IPS-15b (cell line): ENCODE measurements at regions not wholly inside any gene's neighbourhood (a gene's known extent, or its start where the extent isn't known, plus 50 kb on each side); places are given as distances from the start of the nearest gene placed in this dataset.

Experiments
- H3K27me3 ChIP-seq: one replicate; pipeline ENCODE4 v1.6.1; 2013; ENCODE audit warnings: low read length; ENCODE audit not compliant: control insufficient read depth, insufficient read depth
- H3K36me3 ChIP-seq: one replicate; pipeline ENCODE4 v1.6.1; 2013; ENCODE audit warnings: low read length; ENCODE audit not compliant: control insufficient read depth, insufficient read depth
- H3K4me1 ChIP-seq: one replicate; pipeline ENCODE4 v1.6.1; 2013; ENCODE audit warnings: mild to moderate bottlenecking, low read length; ENCODE audit not compliant: control insufficient read depth, insufficient read depth
- H3K4me3 ChIP-seq: one replicate; pipeline ENCODE4 v1.5.1; 2013; ENCODE audit warnings: low read depth, low read length
- H3K9ac ChIP-seq: one replicate; pipeline ENCODE4 v1.6.1; 2013; ENCODE audit warnings: low read depth, mild to moderate bottlenecking, low read length
- H3K9me3 ChIP-seq: one replicate; pipeline ENCODE4 v1.6.1; 2013; ENCODE audit warnings: mild to moderate bottlenecking, low read length; ENCODE audit not compliant: control insufficient read depth, insufficient read depth

DNA sequence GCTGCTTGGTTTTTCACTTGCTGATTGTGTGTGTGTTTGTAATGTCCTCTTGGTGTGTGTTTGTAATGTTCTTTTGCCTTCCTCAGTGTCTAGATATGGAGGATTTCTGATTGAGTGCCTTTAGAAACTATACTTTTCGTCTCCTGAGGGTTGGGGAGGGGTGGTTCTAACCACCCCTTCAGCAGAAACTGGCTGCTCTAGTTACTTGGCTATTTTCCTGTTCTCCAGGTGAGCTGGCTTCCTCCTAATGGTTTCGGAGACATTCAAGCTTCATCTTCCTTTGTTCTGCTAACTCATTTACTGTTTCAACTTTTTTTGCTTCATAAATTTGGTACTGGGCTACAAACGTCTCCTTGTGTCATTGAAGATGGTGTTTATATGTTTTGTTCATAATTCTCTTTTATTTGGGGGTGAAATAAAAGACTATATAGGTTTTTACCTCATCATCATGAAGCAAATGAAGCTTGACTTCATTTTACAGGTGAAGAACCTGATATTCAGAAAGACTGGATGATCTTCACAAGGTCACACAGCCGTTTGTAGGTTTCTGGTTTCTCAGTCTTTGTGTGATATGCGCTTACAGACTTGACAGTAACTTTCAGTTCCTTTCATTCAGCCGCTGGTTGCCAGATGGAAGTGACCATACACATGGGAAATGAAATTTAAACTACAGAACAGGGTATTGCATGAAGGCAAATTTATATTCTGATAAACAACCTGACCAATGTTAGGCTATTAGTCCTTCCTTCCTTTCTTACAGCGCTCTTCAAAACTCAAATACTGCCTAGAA lies 238.5 kb downstream of the GALR1 start:
- H3K9me3 ChIP-seq: no peaks in the 10 kb centered on the region
- no peaks in the 10 kb centered on the region for H3K4me1 ChIP-seq
- H3K4me3 ChIP-seq: no peak overlapping the region
- H3K27me3 ChIP-seq: no peaks in the 10 kb centered on the region
- H3K9ac ChIP-seq: no peak overlapping the region
- H3K36me3 ChIP-seq: no peaks in the 10 kb centered on the region

DNA sequence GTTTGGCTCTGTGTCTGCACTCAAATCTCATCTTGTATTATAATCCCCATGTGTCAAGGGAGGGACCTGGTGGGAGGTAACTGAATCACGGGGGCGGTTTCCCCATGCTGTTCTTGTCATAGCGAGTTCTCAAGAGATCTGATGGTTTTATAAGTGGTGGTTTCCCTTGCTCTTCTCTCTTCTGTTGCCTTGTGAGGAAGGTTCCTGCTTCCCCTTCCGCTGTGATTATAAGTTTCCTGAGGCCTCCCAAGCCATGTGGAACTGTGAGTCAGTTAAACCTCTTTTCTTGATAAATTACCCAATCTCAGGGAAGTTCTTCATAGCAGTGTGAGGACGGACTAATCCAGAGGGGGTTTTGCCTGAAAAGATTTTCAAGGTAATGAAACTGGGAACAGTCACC lies 245.4 kb downstream of the GALR1 start:
- H3K9me3 ChIP-seq: no peaks in the 10 kb centered on the region
- no peaks in the 10 kb centered on the region for H3K27me3 ChIP-seq
- H3K9ac ChIP-seq: no peak overlapping the region
- no peak overlapping the region for H3K4me3 ChIP-seq
- peaks cover 7% of the 10 kb centered on the region for H3K36me3 ChIP-seq
- H3K4me1 ChIP-seq: no peaks in the 10 kb centered on the region

DNA sequence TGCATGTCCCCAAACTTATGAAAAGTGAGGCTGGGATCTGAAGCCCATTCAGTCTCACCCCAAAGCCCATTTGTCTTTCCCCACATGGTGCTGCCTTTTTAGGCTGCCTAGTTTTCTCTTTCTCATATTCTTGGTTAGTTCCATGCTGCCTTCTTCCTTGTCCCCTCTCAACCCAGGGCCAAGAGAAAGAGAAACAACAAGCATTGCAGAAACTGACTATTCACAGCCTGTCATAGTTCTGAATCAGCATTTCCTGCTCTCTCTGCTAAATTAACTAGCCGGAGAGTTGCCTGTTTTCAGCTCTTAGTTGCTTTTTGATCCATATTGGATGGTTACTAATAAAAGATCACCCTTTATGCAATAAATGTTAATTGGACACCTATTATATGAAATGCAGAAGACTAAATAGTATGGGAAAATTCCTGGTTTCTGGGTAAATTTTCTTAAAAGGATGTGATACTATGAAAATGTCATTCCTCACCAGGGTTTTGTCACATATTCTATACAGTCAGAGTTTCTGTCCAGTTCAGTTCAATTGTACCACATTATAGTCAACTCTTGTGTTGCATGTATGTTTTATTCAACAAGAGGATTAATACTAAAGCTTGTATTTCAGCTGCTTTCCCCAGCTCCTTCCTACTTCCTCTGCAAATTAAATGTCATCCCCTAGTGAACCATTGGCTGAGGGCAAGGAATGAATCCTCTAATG lies 246.5 kb downstream of the GALR1 start:
- Histone ChIP-seq H3K9me3 (no peaks in the 10 kb centered on the region), H3K36me3 (peaks cover 7% of the 10 kb centered on the region), H3K27me3 (no peaks in the 10 kb centered on the region), H3K9ac (no peak overlapping the region), H3K4me3 (no peak overlapping the region), H3K4me1 (no peaks in the 10 kb centered on the region)

- H3K36me3 ChIP-seq: peaks cover 7% of the 10 kb centered on the region
- no peak overlapping the region for H3K4me3 ChIP-seq
- H3K4me1 ChIP-seq: no peaks in the 10 kb centered on the region
Measured at GRCh38 chr18:77501266-77501665, 251.6 kb downstream of the GALR1 start.

GRCh38 chr18:77505499-77505898 lies 255.9 kb downstream of the GALR1 start:
- Histone ChIP-seq H3K27me3 (no peaks in the 10 kb centered on the region), H3K9ac (no peak overlapping the region)

More at GRCh38 chr18:77501266-77501665, 251.6 kb downstream of the GALR1 start:
- no peak overlapping the region for H3K9ac ChIP-seq
- no peaks in the 10 kb centered on the region for H3K9me3 ChIP-seq
- H3K27me3 ChIP-seq: no peaks in the 10 kb centered on the region

DNA sequence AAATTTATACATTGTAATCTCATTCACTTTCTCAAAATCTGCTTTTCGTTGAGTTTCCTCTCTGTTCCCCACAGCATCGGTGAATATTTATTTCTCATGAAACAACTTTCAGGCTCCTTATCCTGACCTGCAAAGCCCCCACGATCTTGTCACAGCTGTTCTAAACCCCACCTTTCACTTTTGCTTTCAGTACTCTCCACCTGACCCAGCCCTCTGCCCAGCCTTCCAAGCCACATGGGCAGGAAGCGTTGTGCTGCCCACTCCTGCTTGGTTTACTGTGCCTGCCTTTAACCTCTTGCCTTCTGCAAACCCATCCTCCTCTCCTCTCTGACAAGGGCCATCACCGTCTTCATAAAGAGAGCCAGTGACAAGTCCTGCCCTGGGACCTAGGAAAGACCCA lies 262.5 kb downstream of the GALR1 start:
- H3K36me3 ChIP-seq: no peaks in the 10 kb centered on the region
- no peaks in the 10 kb centered on the region for H3K9me3 ChIP-seq
- H3K4me1 ChIP-seq: no peaks in the 10 kb centered on the region
- no peak overlapping the region for H3K9ac ChIP-seq
- H3K27me3 ChIP-seq: no peaks in the 10 kb centered on the region
- H3K4me3 ChIP-seq: no peak overlapping the region

More at GRCh38 chr18:77505499-77505898, 255.9 kb downstream of the GALR1 start:
- no peaks in the 10 kb centered on the region for H3K36me3 ChIP-seq
- H3K9me3 ChIP-seq: no peaks in the 10 kb centered on the region
- no peaks in the 10 kb centered on the region for H3K4me1 ChIP-seq
- no peak overlapping the region for H3K4me3 ChIP-seq

DNA sequence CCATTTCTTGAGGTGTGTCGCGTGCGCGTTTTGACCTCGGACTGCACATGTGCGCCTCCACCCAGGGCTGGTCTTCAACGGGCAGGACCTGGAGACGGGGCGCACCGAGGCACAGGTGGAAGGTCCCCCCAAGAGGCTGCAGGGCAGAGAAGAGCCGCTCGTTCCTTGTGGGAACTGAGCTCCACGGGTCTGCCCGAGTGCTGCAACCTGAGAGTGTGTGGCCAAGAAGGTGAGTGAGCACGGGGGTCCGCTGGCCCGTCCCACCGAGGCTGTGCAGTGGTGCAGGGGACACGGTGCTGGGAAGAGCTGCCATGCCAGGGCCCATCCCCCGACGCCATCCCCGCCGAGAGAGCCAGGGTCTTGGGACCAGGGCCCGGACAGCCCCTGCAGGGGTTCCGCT lies 268.3 kb downstream of the GALR1 start:
- Histone ChIP-seq H3K36me3 (no peaks in the 10 kb centered on the region), H3K4me3 (no peak overlapping the region), H3K9ac (no peak overlapping the region), H3K4me1 (no peaks in the 10 kb centered on the region), H3K27me3 (no peaks in the 10 kb centered on the region), H3K9me3 (no peaks in the 10 kb centered on the region)

DNA sequence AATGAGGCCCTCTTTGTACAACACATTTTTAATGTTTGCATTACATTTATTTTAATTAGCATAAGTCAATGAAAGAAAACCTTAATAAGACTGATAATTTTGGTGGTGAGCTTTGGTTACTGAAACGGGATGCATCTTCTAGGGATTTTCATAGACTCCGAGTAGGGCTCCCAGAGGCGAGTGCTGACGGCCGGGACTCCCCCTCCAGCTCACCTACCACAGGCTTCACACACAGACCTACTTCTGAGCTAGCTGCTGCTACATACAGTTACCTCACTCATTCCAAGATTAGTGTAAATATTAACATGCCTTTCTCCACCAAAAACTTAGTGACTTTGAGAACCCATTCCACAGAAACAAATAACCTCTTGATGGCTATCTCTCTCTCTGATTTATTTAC lies 271.1 kb downstream of the GALR1 start:
- Histone ChIP-seq H3K9ac (no peak overlapping the region), H3K4me1 (no peaks in the 10 kb centered on the region), H3K36me3 (no peaks in the 10 kb centered on the region), H3K4me3 (no peak overlapping the region), H3K9me3 (no peaks in the 10 kb centered on the region), H3K27me3 (no peaks in the 10 kb centered on the region)

DNA sequence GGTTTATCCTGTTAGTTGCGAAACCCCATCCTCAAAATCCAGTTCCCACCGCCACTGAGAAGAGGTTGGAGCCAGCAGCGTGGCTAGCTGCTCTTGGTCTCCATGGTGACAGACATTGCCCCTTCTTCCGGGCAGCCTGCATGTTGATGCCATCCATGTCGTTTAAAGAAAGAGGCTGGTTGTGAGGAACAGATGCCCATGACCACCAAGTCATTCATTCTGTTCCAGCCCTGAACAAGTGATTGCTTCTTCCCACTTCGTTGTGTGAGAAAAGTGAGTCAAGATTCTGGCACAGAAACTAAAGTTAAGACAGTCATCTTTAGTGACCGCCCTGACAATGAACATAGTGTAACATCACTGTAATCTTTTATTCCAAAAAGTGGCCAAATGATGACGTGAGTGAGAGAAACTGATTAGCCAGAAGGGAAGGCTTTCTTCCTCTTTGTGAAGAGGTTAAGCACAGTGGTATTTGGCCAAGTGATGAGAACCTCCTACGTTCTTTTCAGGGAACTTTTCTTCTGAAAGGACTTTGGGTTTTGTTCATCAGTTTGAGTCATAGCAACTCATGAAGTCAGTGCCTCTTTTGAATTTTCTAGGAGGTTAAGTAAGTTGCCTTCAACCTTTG lies 272.5 kb downstream of the GALR1 start:
- Histone ChIP-seq H3K36me3 (no peaks in the 10 kb centered on the region), H3K27me3 (no peaks in the 10 kb centered on the region), H3K4me1 (no peaks in the 10 kb centered on the region), H3K9me3 (no peaks in the 10 kb centered on the region), H3K4me3 (no peak overlapping the region), H3K9ac (no peak overlapping the region)

- Histone ChIP-seq H3K9me3 (no peaks in the 10 kb centered on the region), H3K4me3 (no peak overlapping the region), H3K27me3 (no peaks in the 10 kb centered on the region)
Measured at GRCh38 chr18:77524909-77525308, 275.3 kb downstream of the GALR1 start.

DNA sequence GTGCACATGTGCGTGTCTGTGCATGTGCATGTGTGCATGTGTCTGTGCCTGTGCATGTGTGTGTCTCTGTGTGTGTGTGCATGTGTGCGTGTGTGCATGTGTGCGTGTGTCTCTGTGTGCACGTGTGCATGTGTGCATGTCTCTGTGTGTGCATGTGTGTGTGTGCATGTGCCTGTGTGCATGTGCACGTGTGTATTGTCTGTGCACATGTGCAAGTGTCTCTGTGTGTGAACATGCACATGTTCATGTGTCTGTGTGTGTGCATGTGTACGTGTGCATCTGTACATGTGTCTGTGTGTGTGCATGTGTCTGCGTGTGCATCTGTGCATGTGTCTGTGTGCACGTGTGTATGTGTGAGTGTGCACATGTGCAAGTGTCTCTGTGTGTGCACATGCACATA lies 277.3 kb downstream of the GALR1 start:
- Histone ChIP-seq H3K36me3 (no peaks in the 10 kb centered on the region), H3K9ac (no peak overlapping the region), H3K9me3 (no peaks in the 10 kb centered on the region), H3K4me3 (no peak overlapping the region), H3K4me1 (no peaks in the 10 kb centered on the region), H3K27me3 (no peaks in the 10 kb centered on the region)

More at GRCh38 chr18:77524909-77525308, 275.3 kb downstream of the GALR1 start:
- Histone ChIP-seq H3K36me3 (no peaks in the 10 kb centered on the region), H3K4me1 (no peaks in the 10 kb centered on the region), H3K9ac (no peak overlapping the region)

GRCh38 chr18:77528872-77529271 lies 279.2 kb downstream of the GALR1 start:
- Histone ChIP-seq H3K9ac (no peak overlapping the region), H3K4me1 (no peaks in the 10 kb centered on the region), H3K36me3 (no peaks in the 10 kb centered on the region), H3K4me3 (no peak overlapping the region), H3K27me3 (no peaks in the 10 kb centered on the region), H3K9me3 (no peaks in the 10 kb centered on the region)
